ENCODE measurements at regions not wholly inside any gene's neighbourhood (a gene's known extent, or its start where the extent isn't known, plus 50 kb on each side); places are given as distances from the start of the nearest gene placed in this dataset.

DNA sequence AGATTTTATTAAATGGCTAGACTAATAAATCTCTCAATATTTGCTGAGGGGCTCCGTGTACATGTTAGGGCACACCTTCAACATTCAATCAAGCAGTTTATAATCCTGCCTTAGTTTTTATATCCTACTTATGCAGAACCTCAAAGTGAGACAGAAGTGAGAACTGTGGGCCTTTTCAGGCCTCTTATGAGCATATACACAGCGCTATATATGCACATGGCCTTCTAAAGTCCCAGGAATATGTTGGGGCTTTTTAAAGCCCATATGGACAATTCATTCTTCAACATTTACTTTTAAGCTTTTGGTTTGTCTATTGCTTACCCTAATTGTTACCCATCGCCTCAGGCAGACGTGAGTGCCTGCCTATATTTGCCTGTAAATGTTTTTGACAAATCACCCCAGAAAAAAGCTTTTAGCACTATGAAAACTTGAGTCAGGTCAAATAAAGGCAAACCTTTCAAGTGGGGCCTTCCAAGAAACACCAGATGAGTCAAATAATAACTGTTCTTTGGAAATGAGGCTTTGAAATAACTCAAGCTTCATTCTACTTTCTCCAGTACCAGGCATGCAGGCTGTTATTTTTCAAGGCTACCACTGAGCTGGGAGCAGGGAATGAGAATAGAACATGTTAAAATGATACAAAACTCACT lies 58.2 kb downstream of the ESM1 start:
- peaks cover 0 to 8% (median 3%) of the 10 kb centered on the region in 4 donors for H3K9me3 ChIP-seq (ENCODE audit: control insufficient read depth in 4 of 4, insufficient read depth in 3 of 4, low read length in 3 of 4)
- no peaks in the 10 kb centered on the region for H3K27me3 ChIP-seq (ENCODE audit: control insufficient read depth in 3 of 3, insufficient read depth in 3 of 3, low read length in 2 of 3)
- no peak overlapping the region for H3K9ac ChIP-seq (ENCODE audit: insufficient read depth in 1 of 2, low read length in 2 of 2)
- TF ChIP-seq, protein P1, sequence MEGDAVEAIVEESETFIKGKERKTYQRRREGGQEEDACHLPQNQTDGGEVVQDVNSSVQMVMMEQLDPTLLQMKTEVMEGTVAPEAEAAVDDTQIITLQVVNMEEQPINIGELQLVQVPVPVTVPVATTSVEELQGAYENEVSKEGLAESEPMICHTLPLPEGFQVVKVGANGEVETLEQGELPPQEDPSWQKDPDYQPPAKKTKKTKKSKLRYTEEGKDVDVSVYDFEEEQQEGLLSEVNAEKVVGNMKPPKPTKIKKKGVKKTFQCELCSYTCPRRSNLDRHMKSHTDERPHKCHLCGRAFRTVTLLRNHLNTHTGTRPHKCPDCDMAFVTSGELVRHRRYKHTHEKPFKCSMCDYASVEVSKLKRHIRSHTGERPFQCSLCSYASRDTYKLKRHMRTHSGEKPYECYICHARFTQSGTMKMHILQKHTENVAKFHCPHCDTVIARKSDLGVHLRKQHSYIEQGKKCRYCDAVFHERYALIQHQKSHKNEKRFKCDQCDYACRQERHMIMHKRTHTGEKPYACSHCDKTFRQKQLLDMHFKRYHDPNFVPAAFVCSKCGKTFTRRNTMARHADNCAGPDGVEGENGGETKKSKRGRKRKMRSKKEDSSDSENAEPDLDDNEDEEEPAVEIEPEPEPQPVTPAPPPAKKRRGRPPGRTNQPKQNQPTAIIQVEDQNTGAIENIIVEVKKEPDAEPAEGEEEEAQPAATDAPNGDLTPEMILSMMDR (IDR thresholded peaks at IDR 0.05; ENCODE audit: control extremely low read depth, extremely low read depth) = no peak
- 64 to 82% methylated on average over 4 of the region's 4 CpGs for WGBS, 2 donors
- H3K36me3 ChIP-seq (ENCODE audit: control insufficient read depth in 4 of 4, insufficient read depth in 4 of 4, low read length in 4 of 4) = no peaks in the 10 kb centered on the region
- H3K4me3 ChIP-seq = no peak overlapping the region
- no peak for DNase-seq
- no peaks in the 10 kb centered on the region for H3K4me1 ChIP-seq (ENCODE audit: control insufficient read depth in 5 of 5, insufficient read depth in 5 of 5, low read length in 5 of 5)
- H3K27ac ChIP-seq (ENCODE audit: low read depth in 1 of 2, low read length in 1 of 2) = no peak overlapping the region
- no peak for ATAC-seq (ENCODE audit: insufficient read depth, low FRiP score)

DNA sequence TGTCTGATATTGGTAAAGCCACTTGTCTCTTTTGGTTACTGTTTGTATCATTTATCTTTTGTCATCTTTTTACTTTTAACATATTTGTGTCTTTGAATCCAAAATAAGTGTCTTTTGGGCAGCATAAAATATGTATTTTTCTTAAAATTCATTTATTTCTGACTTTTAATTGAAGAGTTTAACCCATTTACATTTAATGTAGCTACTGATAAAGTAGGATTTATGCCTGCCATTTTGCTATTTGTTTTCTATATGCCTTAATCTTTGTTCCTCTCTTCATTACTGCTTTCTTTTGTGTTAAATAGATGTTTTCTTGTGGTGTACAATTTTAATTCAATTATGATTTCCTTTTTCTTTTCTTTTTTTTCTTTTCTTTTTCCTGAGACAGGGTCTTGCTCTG lies 60.9 kb downstream of the ESM1 start:
- no peaks in the 10 kb centered on the region for H3K4me1 ChIP-seq (ENCODE audit: control insufficient read depth in 5 of 5, insufficient read depth in 5 of 5, low read length in 5 of 5)
- no peaks in the 10 kb centered on the region for H3K27me3 ChIP-seq (ENCODE audit: control insufficient read depth in 3 of 3, insufficient read depth in 3 of 3, low read length in 2 of 3)
- no peak overlapping the region for H3K9ac ChIP-seq (ENCODE audit: insufficient read depth in 1 of 2, low read length in 2 of 2)
- H3K9me3 ChIP-seq (ENCODE audit: control insufficient read depth in 4 of 4, insufficient read depth in 3 of 4, low read length in 3 of 4) = peaks cover 0 to 5% (median 2%) of the 10 kb centered on the region in 4 donors
- H3K27ac ChIP-seq (ENCODE audit: low read depth in 1 of 2, low read length in 1 of 2) = no peak overlapping the region
- H3K4me3 ChIP-seq = no peak overlapping the region
- no peak for ATAC-seq (ENCODE audit: insufficient read depth, low FRiP score)
- DNase-seq = no peak
- no peaks in the 10 kb centered on the region for H3K36me3 ChIP-seq (ENCODE audit: control insufficient read depth in 4 of 4, insufficient read depth in 4 of 4, low read length in 4 of 4)
- TF ChIP-seq, protein P1 (IDR thresholded peaks at IDR 0.05; ENCODE audit: control extremely low read depth, extremely low read depth) = no peak

DNA sequence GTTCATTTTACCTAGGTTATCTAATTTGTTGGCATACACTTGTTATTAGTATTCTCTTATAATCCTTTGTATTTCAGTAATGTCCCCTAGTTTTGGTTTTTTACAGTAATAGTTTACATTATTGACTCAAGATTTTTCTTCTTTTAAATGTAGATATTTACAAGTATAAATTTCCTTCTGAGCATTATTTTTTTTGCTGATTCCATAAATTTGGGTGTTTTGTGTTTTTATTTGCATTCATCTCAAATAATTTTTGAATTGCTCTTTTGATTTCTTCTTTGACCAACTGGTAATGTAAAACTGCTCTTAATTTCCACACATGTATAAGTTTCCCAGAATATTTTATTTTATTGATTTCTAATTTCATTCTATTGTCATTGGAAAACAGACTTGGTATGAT lies 68.1 kb downstream of the ESM1 start:
- H3K27me3 ChIP-seq (ENCODE audit: control insufficient read depth in 3 of 3, insufficient read depth in 3 of 3, low read length in 2 of 3) = peaks cover 0 to 10% (median 0%) of the 10 kb centered on the region in 3 donors
- TF ChIP-seq, protein P1 (IDR thresholded peaks at IDR 0.05; ENCODE audit: control extremely low read depth, extremely low read depth) = no peak
- H3K4me1 ChIP-seq (ENCODE audit: control insufficient read depth in 5 of 5, insufficient read depth in 5 of 5, low read length in 5 of 5) = no peaks in the 10 kb centered on the region
- no peak overlapping the region for H3K9ac ChIP-seq (ENCODE audit: insufficient read depth in 1 of 2, low read length in 2 of 2)
- H3K9me3 ChIP-seq (ENCODE audit: control insufficient read depth in 4 of 4, insufficient read depth in 3 of 4, low read length in 3 of 4) = no peaks in the 10 kb centered on the region
- H3K4me3 ChIP-seq = no peak overlapping the region
- H3K36me3 ChIP-seq (ENCODE audit: control insufficient read depth in 4 of 4, insufficient read depth in 4 of 4, low read length in 4 of 4) = no peaks in the 10 kb centered on the region
- no peak for DNase-seq
- no peak for ATAC-seq (ENCODE audit: insufficient read depth, low FRiP score)
- no peak overlapping the region for H3K27ac ChIP-seq (ENCODE audit: low read depth in 1 of 2, low read length in 1 of 2)

DNA sequence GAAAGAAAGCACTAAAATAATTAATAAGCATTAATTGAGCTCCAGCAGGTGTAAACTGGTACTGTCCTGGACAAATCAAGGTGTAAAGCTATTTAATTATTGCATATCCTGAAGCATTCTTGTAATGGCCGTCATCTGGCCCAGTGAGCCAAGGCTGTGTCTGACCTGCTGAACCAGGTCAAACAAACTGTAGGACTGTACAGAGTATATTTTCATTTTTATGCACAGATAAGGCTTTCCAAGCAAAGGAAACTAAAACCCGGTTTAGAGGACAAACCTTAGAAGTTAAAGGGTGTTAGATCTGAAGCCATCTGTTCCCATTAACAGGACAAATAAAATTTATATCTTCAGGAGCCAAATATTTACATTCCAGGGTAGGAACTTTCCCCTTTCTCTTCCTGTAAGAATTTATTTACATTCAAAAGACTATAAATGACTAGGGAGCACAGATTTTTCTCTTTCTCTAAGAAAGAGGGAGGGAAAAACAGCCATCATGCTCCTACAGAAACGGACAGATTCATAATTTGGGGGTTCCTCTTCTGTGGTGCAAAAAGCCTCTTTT lies 69.8 kb downstream of the ESM1 start:
- WGBS, 2 donors = 43 to 65% methylated on average over 3 of the region's 3 CpGs
- no peaks in the 10 kb centered on the region for H3K36me3 ChIP-seq (ENCODE audit: control insufficient read depth in 4 of 4, insufficient read depth in 4 of 4, low read length in 4 of 4)
- H3K27me3 ChIP-seq (ENCODE audit: control insufficient read depth in 3 of 3, insufficient read depth in 3 of 3, low read length in 2 of 3) = peaks cover 0 to 10% (median 0%) of the 10 kb centered on the region in 3 donors
- no peak for DNase-seq
- H3K9me3 ChIP-seq (ENCODE audit: control insufficient read depth in 4 of 4, insufficient read depth in 3 of 4, low read length in 3 of 4) = no peaks in the 10 kb centered on the region
- H3K9ac ChIP-seq (ENCODE audit: insufficient read depth in 1 of 2, low read length in 2 of 2) = no peak overlapping the region
- H3K27ac ChIP-seq (ENCODE audit: low read depth in 1 of 2, low read length in 1 of 2) = no peak overlapping the region
- TF ChIP-seq, protein P1 (IDR thresholded peaks at IDR 0.05; ENCODE audit: control extremely low read depth, extremely low read depth) = no peak
- no peak overlapping the region for H3K4me3 ChIP-seq
- no peaks in the 10 kb centered on the region for H3K4me1 ChIP-seq (ENCODE audit: control insufficient read depth in 5 of 5, insufficient read depth in 5 of 5, low read length in 5 of 5)
- ATAC-seq (ENCODE audit: insufficient read depth, low FRiP score) = no peak

All from lung (tissue), 11 donors.